ENCODE measurements at regions not wholly inside any gene's neighbourhood (a gene's known extent, or its start where the extent isn't known, plus 50 kb on each side); places are given as distances from the start of the nearest gene placed in this dataset.

GRCh38 chr17:77476006-77476405, 335.2 kb downstream of the SEC14L1 start:
- no peak overlapping the region for H3K4me3 ChIP-seq (ENCODE audit: low read length)
- no peak overlapping the region for H3K27ac ChIP-seq (ENCODE audit: low read depth, low read length)
- H3K27me3 ChIP-seq (ENCODE audit: control insufficient read depth, low read length), result no peaks in the 10 kb centered on the region
- peaks cover 12% of the 10 kb centered on the region for H3F3A ChIP-seq (ENCODE audit: control insufficient read depth, insufficient read depth)
- no peaks in the 10 kb centered on the region for H3K9me2 ChIP-seq (replicated peaks; ENCODE audit: control insufficient read depth, low read length)
- peaks cover 100% of the 10 kb centered on the region for H3K79me2 ChIP-seq (ENCODE audit: control insufficient read depth, low read length)
- peaks cover 48% of the 10 kb centered on the region for H3K4me1 ChIP-seq (ENCODE audit: control insufficient read depth, low read length)
- no peak for TF ChIP-seq EZH2phosphoT487 (IDR thresholded peaks at IDR 0.05; ENCODE audit: borderline replicate concordance, low read length)
- TF ChIP-seq CTCF (IDR thresholded peaks at IDR 0.05; ENCODE audit: low read depth, low read length, poor library complexity, severe bottlenecking), result no peak
- no peaks in the 10 kb centered on the region for H3K9me3 ChIP-seq (ENCODE audit: control insufficient read depth, insufficient read depth, low read length)
- peaks cover 29% of the 10 kb centered on the region for H4K20me1 ChIP-seq (ENCODE audit: control insufficient read depth, insufficient read depth, low read depth, low read length)
- H3K36me3 ChIP-seq (ENCODE audit: control insufficient read depth, low read length), result peaks cover 98% of the 10 kb centered on the region
- no peak overlapping the region for H3K4me2 ChIP-seq (ENCODE audit: low read length)

DNA sequence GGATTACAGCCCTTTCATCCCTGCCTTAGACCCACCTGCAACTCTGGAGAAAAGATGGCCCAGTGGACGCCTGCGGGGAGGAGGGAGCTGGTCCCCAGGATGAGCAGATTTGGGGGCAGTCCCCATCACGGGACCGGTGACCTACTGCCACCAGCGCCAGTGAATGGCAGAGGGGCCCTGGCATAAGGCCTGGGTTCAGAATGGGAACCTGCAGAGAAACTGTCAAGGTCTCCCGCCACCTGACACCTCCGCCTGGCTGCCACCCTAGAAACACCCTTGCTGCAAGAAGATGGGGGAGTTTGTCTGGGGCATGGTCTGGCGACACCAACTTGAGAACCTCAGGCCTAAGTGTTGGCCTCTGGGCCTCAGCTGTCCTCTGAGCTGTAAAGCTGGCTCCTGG, 335.7 kb downstream of the SEC14L1 start:
- H3K9me3 ChIP-seq (ENCODE audit: control insufficient read depth, insufficient read depth, low read length), result no peaks in the 10 kb centered on the region
- no peak overlapping the region for H3K4me3 ChIP-seq (ENCODE audit: low read length)
- H3K27ac ChIP-seq (ENCODE audit: low read depth, low read length), result no peak overlapping the region
- H3K9me2 ChIP-seq (replicated peaks; ENCODE audit: control insufficient read depth, low read length), result no peaks in the 10 kb centered on the region
- H3K36me3 ChIP-seq (ENCODE audit: control insufficient read depth, low read length), result peaks cover 98% of the 10 kb centered on the region
- peaks cover 43% of the 10 kb centered on the region for H3K4me1 ChIP-seq (ENCODE audit: control insufficient read depth, low read length)
- H3K27me3 ChIP-seq (ENCODE audit: control insufficient read depth, low read length), result no peaks in the 10 kb centered on the region
- H3F3A ChIP-seq (ENCODE audit: control insufficient read depth, insufficient read depth), result peaks cover 11% of the 10 kb centered on the region
- no peak overlapping the region for H3K4me2 ChIP-seq (ENCODE audit: low read length)
- peaks cover 100% of the 10 kb centered on the region for H3K79me2 ChIP-seq (ENCODE audit: control insufficient read depth, low read length)
- peaks cover 29% of the 10 kb centered on the region for H4K20me1 ChIP-seq (ENCODE audit: control insufficient read depth, insufficient read depth, low read depth, low read length)
- TF ChIP-seq CTCF (IDR thresholded peaks at IDR 0.05; ENCODE audit: low read depth, low read length, poor library complexity, severe bottlenecking), result no peak
- no peak for TF ChIP-seq EZH2phosphoT487 (IDR thresholded peaks at IDR 0.05; ENCODE audit: borderline replicate concordance, low read length)

DNA sequence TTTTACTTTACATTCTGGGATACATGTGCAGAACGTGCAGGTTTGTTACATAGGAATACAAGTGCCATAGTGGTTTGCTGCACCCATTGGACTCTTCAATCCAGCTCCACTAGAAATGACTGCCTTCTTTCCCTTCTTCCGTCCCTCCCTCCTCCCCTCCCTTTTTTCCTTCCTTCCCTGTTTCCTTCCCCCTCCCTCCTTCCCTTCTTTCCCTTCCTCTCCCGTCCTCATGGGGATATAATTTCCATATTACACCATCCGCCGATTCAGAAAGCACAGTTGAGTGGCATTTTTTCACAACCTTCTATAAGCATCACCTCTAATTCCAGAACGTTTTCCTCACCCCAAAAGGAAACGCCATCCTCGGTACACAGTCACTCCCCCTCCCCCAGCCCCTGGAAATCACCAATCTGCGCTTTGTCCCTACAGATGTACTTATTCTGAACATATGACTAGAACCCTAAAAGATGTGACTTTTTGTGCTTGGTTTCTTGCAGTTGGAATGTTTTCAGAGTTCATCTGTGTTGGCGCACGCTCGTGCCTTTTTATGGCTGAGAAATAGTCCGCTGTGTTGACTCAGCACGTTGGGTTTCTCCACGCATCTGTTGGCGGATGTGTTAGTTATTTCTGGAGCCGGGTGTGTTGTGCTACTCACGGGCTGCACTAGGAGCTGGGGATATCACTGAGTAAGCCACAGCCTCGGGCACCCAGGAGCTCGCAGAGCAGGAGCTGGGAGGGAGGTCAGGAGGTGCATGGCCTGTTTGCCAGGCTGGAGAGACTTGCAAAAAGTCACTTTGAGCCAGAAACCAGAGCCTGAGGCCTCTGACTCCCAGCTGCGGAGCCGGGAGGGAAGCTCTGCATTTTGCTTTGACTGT, 336.4 kb downstream of the SEC14L1 start:
- Histone ChIP-seq H4K20me1 (ENCODE audit: control insufficient read depth, insufficient read depth, low read depth, low read length) (peaks cover 29% of the 10 kb centered on the region; the same call in 1 of the 2 replicates), H3F3A (ENCODE audit: control insufficient read depth, insufficient read depth) (peaks cover 5% of the 10 kb centered on the region; the same call in 1 of the 2 replicates), H3K27me3 (ENCODE audit: control insufficient read depth, low read length) (no peaks in the 10 kb centered on the region), H3K9me3 (ENCODE audit: control insufficient read depth, insufficient read depth, low read length) (no peaks in the 10 kb centered on the region), H3K4me3 (ENCODE audit: low read length) (no peak overlapping the region), H3K79me2 (ENCODE audit: control insufficient read depth, low read length) (peaks cover 100% of the 10 kb centered on the region), H3K4me1 (ENCODE audit: control insufficient read depth, low read length) (peaks cover 37% of the 10 kb centered on the region), H3K27ac (ENCODE audit: low read depth, low read length) (no peak overlapping the region), H3K36me3 (ENCODE audit: control insufficient read depth, low read length) (peaks cover 98% of the 10 kb centered on the region), H3K4me2 (ENCODE audit: low read length) (no peak overlapping the region), H3K9me2 (replicated peaks; ENCODE audit: control insufficient read depth, low read length) (no peaks in the 10 kb centered on the region)
- TF ChIP-seq EZH2phosphoT487 (IDR thresholded peaks at IDR 0.05; ENCODE audit: borderline replicate concordance, low read length) (no peak), CTCF (IDR thresholded peaks at IDR 0.05; ENCODE audit: low read depth, low read length, poor library complexity, severe bottlenecking) (no peak)
